ENCODE measurements at regions not wholly inside any gene's neighbourhood (a gene's known extent, or its start where the extent isn't known, plus 50 kb on each side); places are given as distances from the start of the nearest gene placed in this dataset.
A peak's percentile ranks its signal among the peaks of the same experiment; 100 is the strongest.

GRCh38 chr5:42951293-42951840, 88.8 kb downstream of the ANXA2R start:
- peak overlapping the region; percentile 96 for H3K27ac ChIP-seq (ENCODE audit: low read depth, low read length, poor library complexity, severe bottlenecking)
- TF ChIP-seq EZH2 (IDR thresholded peaks at IDR 0.05; ENCODE audit: borderline replicate concordance, low read depth, low read length, poor library complexity, severe bottlenecking) (no peak), CTCF (conservative IDR thresholded peaks at IDR 0.05; ENCODE audit: low read depth, low read length) (no peak)
- H3K9me3 ChIP-seq (ENCODE audit: low read depth, low read length, poor library complexity, severe bottlenecking) = peaks cover 24% of the 10 kb centered on the region
- H3K36me3 ChIP-seq (ENCODE audit: insufficient read depth, low read length, poor library complexity, severe bottlenecking) = no peaks in the 10 kb centered on the region
- peak; percentile 74 for DNase-seq (ENCODE audit: low spot score)
- peaks cover 17% of the 10 kb centered on the region for H3K4me1 ChIP-seq (ENCODE audit: insufficient read depth, low read length, poor library complexity, severe bottlenecking)
- ChIA-PET POLR2A (ENCODE audit: low non-redundant PET) (no interaction called here), CTCF (no interaction called here)
- H3K27me3 ChIP-seq (replicated peaks; ENCODE audit: insufficient read depth, low read depth, low read length, poor library complexity) = no peaks in the 10 kb centered on the region
- intact Hi-C loops (cut with micrococcal nuclease; ENCODE audit: unreplicated experiment) = loop anchor here (2.0 to 5.0 kb wide), 4 partner anchors 56 to 171 kb away; partner anchors contain the start of genes ANXA2R and ZNF131
- H3K4me3 ChIP-seq (ENCODE audit: low read depth, low read length, poor library complexity, severe bottlenecking) = peak overlapping the region; percentile 49
- no TSS peak for BruUV-seq (replicated peaks)

DNA sequence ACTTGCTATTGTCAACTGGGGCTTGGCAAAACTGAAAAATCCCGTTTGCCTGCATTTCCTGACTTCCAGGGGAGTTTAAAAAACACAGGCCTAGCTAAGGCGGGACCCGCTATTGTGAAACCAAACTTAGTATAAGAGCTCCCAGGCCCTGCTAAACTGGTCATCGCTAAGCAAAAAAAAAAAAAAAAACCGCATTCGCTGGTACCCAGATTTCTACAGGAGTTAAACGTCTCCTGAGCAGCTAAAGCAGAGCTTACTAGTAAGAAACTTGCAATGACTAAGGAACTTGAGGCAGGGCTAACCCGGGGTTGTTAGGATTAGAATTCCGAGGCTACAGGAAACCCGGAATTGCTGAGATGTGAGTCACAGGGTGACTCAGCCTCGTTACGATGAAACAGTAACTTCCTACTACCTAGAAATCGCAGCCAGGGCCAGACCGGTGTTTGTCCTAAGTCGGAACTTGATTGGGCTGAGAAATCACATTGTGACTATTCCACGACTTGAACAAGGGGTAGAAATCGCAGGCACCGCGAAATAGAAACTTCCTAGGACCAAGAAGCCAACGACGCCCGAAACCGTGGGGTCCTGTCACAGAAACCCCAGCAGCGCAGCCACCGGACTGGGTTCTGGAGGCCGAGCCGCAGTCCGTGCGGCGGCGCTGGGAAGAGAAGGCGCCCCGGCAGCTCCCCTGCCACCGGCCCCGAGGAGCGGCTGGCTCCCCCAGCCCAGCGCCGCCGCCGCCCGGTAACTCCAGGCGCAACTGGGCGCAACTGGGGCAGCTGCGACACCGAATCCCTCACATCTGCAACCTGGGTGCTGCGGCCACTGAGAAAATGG, 89.4 kb downstream of the ANXA2R start:
- no peaks in the 10 kb centered on the region for H3K27me3 ChIP-seq (replicated peaks; ENCODE audit: insufficient read depth, low read depth, low read length, poor library complexity)
- TF ChIP-seq CTCF (conservative IDR thresholded peaks at IDR 0.05; ENCODE audit: low read depth, low read length) = no peak
- TF ChIP-seq EZH2 (IDR thresholded peaks at IDR 0.05; ENCODE audit: borderline replicate concordance, low read depth, low read length, poor library complexity, severe bottlenecking) = no peak
- intact Hi-C loops (cut with micrococcal nuclease; ENCODE audit: unreplicated experiment) = loop anchor here (1.0 to 5.0 kb wide), 6 partner anchors 42 to 172 kb away; partner anchors contain the start of genes ANXA2R and ZNF131
- peak overlapping the region; percentile 96 for H3K27ac ChIP-seq (ENCODE audit: low read depth, low read length, poor library complexity, severe bottlenecking)
- CTCF ChIA-PET = interaction anchor here (0.6 to 2.0 kb wide), 6 partner anchors 42 to 526 kb away, joined by 3 to 9 read pairs (median 6); no protein-coding TSS in a partner anchor
- peak overlapping the region; percentile 49 for H3K4me3 ChIP-seq (ENCODE audit: low read depth, low read length, poor library complexity, severe bottlenecking)
- peaks cover 17% of the 10 kb centered on the region for H3K4me1 ChIP-seq (ENCODE audit: insufficient read depth, low read length, poor library complexity, severe bottlenecking)
- POLR2A ChIA-PET (ENCODE audit: low non-redundant PET) = interaction anchor here (0.6 to 1.3 kb wide), 4 partner anchors 9 to 1047 kb away, joined by 3 to 5 read pairs (median 4); no protein-coding TSS in a partner anchor
- DNase-seq (ENCODE audit: low spot score) = peak; percentile 97
- no peaks in the 10 kb centered on the region for H3K36me3 ChIP-seq (ENCODE audit: insufficient read depth, low read length, poor library complexity, severe bottlenecking)
- BruUV-seq (replicated peaks) = TSS peak; percentile 83
- peaks cover 24% of the 10 kb centered on the region for H3K9me3 ChIP-seq (ENCODE audit: low read depth, low read length, poor library complexity, severe bottlenecking)

DNA sequence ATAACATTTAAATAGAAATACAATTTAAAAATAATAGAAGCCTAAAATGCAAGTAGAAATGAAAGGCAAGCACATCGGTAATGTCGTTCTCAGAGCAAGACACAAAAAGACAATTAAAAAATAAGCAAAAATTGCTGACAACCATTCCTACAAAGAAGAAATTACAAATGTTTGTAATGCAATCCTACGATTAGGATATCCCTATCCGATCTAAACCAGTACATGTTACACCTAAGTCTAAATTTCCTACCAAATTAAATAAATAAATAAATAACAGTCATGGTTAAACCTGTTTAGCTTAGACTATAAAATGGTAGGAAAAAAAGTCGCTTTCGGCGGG, 90.0 kb downstream of the ANXA2R start:
- Histone ChIP-seq H3K4me3 (ENCODE audit: low read depth, low read length, poor library complexity, severe bottlenecking) (peak overlapping the region; percentile 49), H3K36me3 (ENCODE audit: insufficient read depth, low read length, poor library complexity, severe bottlenecking) (no peaks in the 10 kb centered on the region), H3K9me3 (ENCODE audit: low read depth, low read length, poor library complexity, severe bottlenecking) (peaks cover 24% of the 10 kb centered on the region), H3K4me1 (ENCODE audit: insufficient read depth, low read length, poor library complexity, severe bottlenecking) (peaks cover 17% of the 10 kb centered on the region), H3K27me3 (replicated peaks; ENCODE audit: insufficient read depth, low read depth, low read length, poor library complexity) (no peaks in the 10 kb centered on the region), H3K27ac (ENCODE audit: low read depth, low read length, poor library complexity, severe bottlenecking) (peak overlapping the region; percentile 96)
- no TSS peak for BruUV-seq (replicated peaks)
- ChIA-PET POLR2A (ENCODE audit: low non-redundant PET) (interaction anchor here (0.6 to 1.3 kb wide), 3 partner anchors 9 to 44 kb away, joined by 3 to 5 read pairs (median 4); no protein-coding TSS in a partner anchor), CTCF (interaction anchor here (0.5 to 2.0 kb wide), 8 partner anchors 41 to 526 kb away, joined by 3 to 9 read pairs (median 4); no protein-coding TSS in a partner anchor)
- no peak for DNase-seq (ENCODE audit: low spot score)
- intact Hi-C loops (cut with micrococcal nuclease; ENCODE audit: unreplicated experiment) = loop anchor here (1.0 to 5.0 kb wide), 6 partner anchors 42 to 172 kb away; partner anchors contain the start of genes ANXA2R and ZNF131
- TF ChIP-seq CTCF (conservative IDR thresholded peaks at IDR 0.05; ENCODE audit: low read depth, low read length) (no peak), EZH2 (IDR thresholded peaks at IDR 0.05; ENCODE audit: borderline replicate concordance, low read depth, low read length, poor library complexity, severe bottlenecking) (no peak)
